ENCODE measurements at regions not wholly inside any gene's neighbourhood (a gene's known extent, or its start where the extent isn't known, plus 50 kb on each side); places are given as distances from the start of the nearest gene placed in this dataset.

- Histone ChIP-seq H4K20me1 (ENCODE audit: insufficient read depth, low read length) (no peaks in the 10 kb centered on the region), H3K79me2 (ENCODE audit: insufficient read depth, low read length) (no peaks in the 10 kb centered on the region), H3K27ac (ENCODE audit: low read depth, low read length) (no peak overlapping the region), H3K4me1 (ENCODE audit: insufficient read depth, low read length) (no peaks in the 10 kb centered on the region), H3K27me3 (ENCODE audit: insufficient read depth, low read length) (no peaks in the 10 kb centered on the region), H2AFZ (ENCODE audit: low read length) (no peak overlapping the region), H3K4me3 (ENCODE audit: insufficient read depth, low read length) (no peak overlapping the region), H3K9me3 (ENCODE audit: low read depth, low read length) (no peaks in the 10 kb centered on the region), H3K4me2 (ENCODE audit: insufficient read depth, low read length) (no peak overlapping the region), H3K36me3 (ENCODE audit: insufficient read depth, low read length) (no peaks in the 10 kb centered on the region)
- DNase-seq (ENCODE audit: insufficient read length, low spot score, missing footprints): no peak
- no peak for TF ChIP-seq CTCF (IDR thresholded peaks at IDR 0.05; ENCODE audit: extremely low read depth, low read depth, low read length)
Observed at GRCh38 chr6:170042596-170043118, 248.2 kb downstream of the DLL1 start.

GRCh38 chr6:170042123-170042522 lies 248.8 kb downstream of the DLL1 start:
- Histone ChIP-seq H3K4me2 (ENCODE audit: insufficient read depth, low read length) (no peak overlapping the region), H3K27me3 (ENCODE audit: insufficient read depth, low read length) (no peaks in the 10 kb centered on the region), H3K27ac (ENCODE audit: low read depth, low read length) (no peak overlapping the region), H3K9me3 (ENCODE audit: low read depth, low read length) (no peaks in the 10 kb centered on the region), H4K20me1 (ENCODE audit: insufficient read depth, low read length) (no peaks in the 10 kb centered on the region), H2AFZ (ENCODE audit: low read length) (no peak overlapping the region), H3K4me3 (ENCODE audit: insufficient read depth, low read length) (no peak overlapping the region), H3K36me3 (ENCODE audit: insufficient read depth, low read length) (no peaks in the 10 kb centered on the region), H3K79me2 (ENCODE audit: insufficient read depth, low read length) (no peaks in the 10 kb centered on the region), H3K4me1 (ENCODE audit: insufficient read depth, low read length) (no peaks in the 10 kb centered on the region)
- TF ChIP-seq CTCF (IDR thresholded peaks at IDR 0.05; ENCODE audit: extremely low read depth, low read depth, low read length): no peak
- DNase-seq (ENCODE audit: insufficient read length, low spot score, missing footprints): no peak

- no peak for TF ChIP-seq CTCF (IDR thresholded peaks at IDR 0.05; ENCODE audit: extremely low read depth, low read depth, low read length)
- Histone ChIP-seq H3K27ac (ENCODE audit: low read depth, low read length) (no peak overlapping the region), H4K20me1 (ENCODE audit: insufficient read depth, low read length) (no peaks in the 10 kb centered on the region), H3K4me3 (ENCODE audit: insufficient read depth, low read length) (no peak overlapping the region), H3K9me3 (ENCODE audit: low read depth, low read length) (no peaks in the 10 kb centered on the region), H3K79me2 (ENCODE audit: insufficient read depth, low read length) (no peaks in the 10 kb centered on the region), H3K36me3 (ENCODE audit: insufficient read depth, low read length) (no peaks in the 10 kb centered on the region), H3K27me3 (ENCODE audit: insufficient read depth, low read length) (no peaks in the 10 kb centered on the region), H2AFZ (ENCODE audit: low read length) (no peak overlapping the region), H3K4me2 (ENCODE audit: insufficient read depth, low read length) (no peak overlapping the region), H3K4me1 (ENCODE audit: insufficient read depth, low read length) (no peaks in the 10 kb centered on the region)
- DNase-seq (ENCODE audit: insufficient read length, low spot score, missing footprints): no peak
Observed at GRCh38 chr6:170041526-170041925, 249.4 kb downstream of the DLL1 start.

GRCh38 chr6:170040906-170041305 lies 250.0 kb downstream of the DLL1 start:
- Histone ChIP-seq H3K4me2 (ENCODE audit: insufficient read depth, low read length) (no peak overlapping the region), H4K20me1 (ENCODE audit: insufficient read depth, low read length) (no peaks in the 10 kb centered on the region), H2AFZ (ENCODE audit: low read length) (no peak overlapping the region), H3K27ac (ENCODE audit: low read depth, low read length) (no peak overlapping the region), H3K9me3 (ENCODE audit: low read depth, low read length) (no peaks in the 10 kb centered on the region), H3K4me3 (ENCODE audit: insufficient read depth, low read length) (no peak overlapping the region), H3K79me2 (ENCODE audit: insufficient read depth, low read length) (no peaks in the 10 kb centered on the region), H3K36me3 (ENCODE audit: insufficient read depth, low read length) (no peaks in the 10 kb centered on the region), H3K27me3 (ENCODE audit: insufficient read depth, low read length) (no peaks in the 10 kb centered on the region), H3K4me1 (ENCODE audit: insufficient read depth, low read length) (no peaks in the 10 kb centered on the region)
- TF ChIP-seq CTCF (IDR thresholded peaks at IDR 0.05; ENCODE audit: extremely low read depth, low read depth, low read length): no peak
- no peak for DNase-seq (ENCODE audit: insufficient read length, low spot score, missing footprints)

Data from osteoblast (primary cell).